H9 (cell line): ENCODE measurements at regions not wholly inside any gene's neighbourhood (a gene's known extent, or its start where the extent isn't known, plus 50 kb on each side); places are given as distances from the start of the nearest gene placed in this dataset.

Source experiments
- DNase-seq: peaks from one replicate; pipeline ENCODE4 v3.0.0-alpha.2; 2017
- H2AFZ ChIP-seq: one replicate; pipeline ENCODE4 v1.6.1; 2013; ENCODE audit warnings: mild to moderate bottlenecking, low read length, control low read depth, moderate library complexity
- H2AK5ac ChIP-seq: 2 replicates; pipeline ENCODE4 v1.6.1; 2013; ENCODE audit warnings: low read length, control low read depth, mixed read lengths; ENCODE audit not compliant: insufficient read length
- H2BK120ac ChIP-seq: one replicate; pipeline ENCODE4 v1.6.1; 2013; ENCODE audit warnings: low read depth, mild to moderate bottlenecking, low read length, control low read depth, inconsistent platforms; ENCODE audit not compliant: poor library complexity, severe bottlenecking
- H2BK12ac ChIP-seq: 2 replicates; pipeline ENCODE4 v1.6.1; 2013; ENCODE audit warnings: low read length, control low read depth, mixed read lengths, low read depth; ENCODE audit not compliant: insufficient read length
- H2BK15ac ChIP-seq: 2 replicates; pipeline ENCODE4 v1.6.1; 2013; ENCODE audit warnings: low read depth, low read length, control low read depth
- H2BK20ac ChIP-seq: one replicate; pipeline ENCODE4 v1.6.1; 2013; ENCODE audit warnings: low read depth, mild to moderate bottlenecking, low read length, control low read depth, inconsistent platforms; ENCODE audit not compliant: poor library complexity, severe bottlenecking
- H2BK5ac ChIP-seq: 2 replicates; pipeline ENCODE4 v1.6.1; 2013; ENCODE audit warnings: low read length, control low read depth, mixed read lengths; ENCODE audit not compliant: insufficient read length
- H3K14ac ChIP-seq: 2 replicates; pipeline ENCODE4 v1.6.1; 2013; ENCODE audit warnings: low read length, control low read depth; ENCODE audit not compliant: insufficient read depth
- H3K18ac ChIP-seq: 2 replicates; pipeline ENCODE4 v1.6.1; 2013; ENCODE audit warnings: low read depth, mild to moderate bottlenecking, mixed read lengths, low read length, control low read depth; ENCODE audit not compliant: insufficient read length
- H3K23ac ChIP-seq: 2 replicates; pipeline ENCODE4 v1.6.1; 2013; ENCODE audit warnings: low read length, control low read depth, mixed read lengths, low read depth; ENCODE audit not compliant: insufficient read length
- H3K23me2 ChIP-seq: 2 replicates; pipeline ENCODE4 v1.6.1; 2013; ENCODE audit warnings: low read depth, mild to moderate bottlenecking, mixed read lengths, low read length, control low read depth; ENCODE audit not compliant: insufficient read length, poor library complexity, severe bottlenecking
- H3K27ac ChIP-seq: 2 replicates; pipeline ENCODE4 v1.5.1; 2013; ENCODE audit warnings: low read length, control low read depth, mixed read lengths, low read depth; ENCODE audit not compliant: insufficient read length
- H3K27me3 ChIP-seq: 2 replicates; pipeline ENCODE4 v1.6.1; 2013; ENCODE audit warnings: low read length, control low read depth, inconsistent platforms; ENCODE audit not compliant: insufficient read depth
- H3K4ac ChIP-seq: 2 replicates; pipeline ENCODE4 v1.6.1; 2013; ENCODE audit warnings: low read depth, mild to moderate bottlenecking, control low read depth, inconsistent platforms, low read length, moderate library complexity
- H3K4me1 ChIP-seq: 2 replicates; pipeline ENCODE4 v1.6.1; 2013; ENCODE audit warnings: low read length, control low read depth, inconsistent platforms; ENCODE audit not compliant: insufficient read depth
- H3K4me2 ChIP-seq: 2 replicates; pipeline ENCODE4 v1.6.1; 2013; ENCODE audit warnings: low read length, control low read depth, mixed read lengths; ENCODE audit not compliant: insufficient read length, insufficient read depth
- H3K56ac ChIP-seq: 2 replicates; pipeline ENCODE4 v1.6.1; 2013; ENCODE audit warnings: low read depth, mild to moderate bottlenecking, mixed read lengths, low read length, control low read depth; ENCODE audit not compliant: insufficient read length
- H3K79me1 ChIP-seq: 2 replicates; pipeline ENCODE4 v1.6.1; 2013; ENCODE audit warnings: low read depth, mild to moderate bottlenecking, moderate library complexity, low read length, control low read depth, inconsistent platforms; ENCODE audit not compliant: insufficient read depth, poor library complexity, severe bottlenecking
- H3K79me2 ChIP-seq: 2 replicates; pipeline ENCODE4 v1.6.1; 2013; ENCODE audit warnings: low read length, control low read depth, inconsistent platforms; ENCODE audit not compliant: insufficient read depth
- H3K9ac ChIP-seq: 2 replicates; pipeline ENCODE4 v1.6.1; 2013; ENCODE audit warnings: low read length, control low read depth, mixed read lengths; ENCODE audit not compliant: insufficient read length; ENCODE audit errors: extremely low read depth
- H3K9me3 ChIP-seq: one replicate; pipeline ENCODE4 v1.6.1; 2013; ENCODE audit warnings: low read depth, low read length, inconsistent platforms; ENCODE audit not compliant: control insufficient read depth
- H3T11ph ChIP-seq: one replicate; pipeline ENCODE4 v1.6.1; 2013; ENCODE audit warnings: mild to moderate bottlenecking, low read length, control low read depth, inconsistent platforms
- H4K20me1 ChIP-seq: one replicate; pipeline ENCODE4 v1.6.1; 2013; ENCODE audit not compliant: control insufficient read depth, insufficient read length, insufficient read depth
- H4K5ac ChIP-seq: 2 replicates; pipeline ENCODE4 v1.6.1; 2013; ENCODE audit warnings: low read depth, mild to moderate bottlenecking, mixed read lengths, low read length, control low read depth; ENCODE audit not compliant: insufficient read length
- H4K8ac ChIP-seq: replicated peaks from 2 replicates; pipeline ENCODE4 v1.6.1; 2013; ENCODE audit warnings: low read length, control low read depth, mixed read lengths, low read depth; ENCODE audit not compliant: insufficient read length
- H4K91ac ChIP-seq: 2 replicates; pipeline ENCODE4 v1.6.1; 2013; ENCODE audit warnings: low read depth, mild to moderate bottlenecking, moderate library complexity, mixed read lengths, low read length, control low read depth; ENCODE audit not compliant: insufficient read length
- H3K27ac Mint-ChIP-seq, 3 experiments: 2 replicates in 2 of 3; 3 replicates in 1 of 3; pipeline ENCODE4 v1.8.0; 2020 to 2021; ENCODE audit warnings: mixed read lengths in 3 of 3, mild to moderate bottlenecking in 1 of 3, moderate library complexity in 1 of 3
- H3K27me3 Mint-ChIP-seq: 2 replicates; pipeline ENCODE4 v1.8.0; 2021; ENCODE audit warnings: low read depth, mild to moderate bottlenecking, moderate library complexity, mixed read lengths
- H3K36me3 Mint-ChIP-seq, 3 experiments: 2 replicates in 2 of 3; 3 replicates in 1 of 3; pipeline ENCODE4 v1.8.0; 2020 to 2021; ENCODE audit warnings: low read depth in 3 of 3, mixed read lengths in 3 of 3; ENCODE audit not compliant: insufficient read depth in 1 of 3
- H3K4me1 Mint-ChIP-seq, 2 experiments: 2 replicates each; pipeline ENCODE4 v1.8.0; 2020; ENCODE audit warnings: mixed read lengths in 2 of 2
- H3K4me3 Mint-ChIP-seq, 2 experiments: 2 replicates in 1 of 2; 3 replicates in 1 of 2; pipeline ENCODE4 v1.8.0; 2020 to 2021; ENCODE audit warnings: mild to moderate bottlenecking in 2 of 2, mixed read lengths in 2 of 2, moderate library complexity in 1 of 2
- H3K9me3 Mint-ChIP-seq, 2 experiments: 2 replicates in 1 of 2; 3 replicates in 1 of 2; pipeline ENCODE4 v1.8.0; 2020; ENCODE audit warnings: mild to moderate bottlenecking in 2 of 2, mixed read lengths in 2 of 2, moderate library complexity in 1 of 2
- CTCF ChIP-seq: fragments of 200-600 bp; sonication (generic); conservative IDR thresholded peaks from 3 replicates; pipeline ENCODE4 v1.8.0; 2021; ENCODE audit warnings: antibody characterized with exemption, mild to moderate bottlenecking
- WGBS: extraction: QIAGEN DNeasy Blood & Tissue Kit; methylation state at CpG from one replicate; pipeline ENCODE4 v1.1.7; 2013; ENCODE audit warnings: missing lambda C conversion rate, low lambda C conversion rate, mixed read lengths; ENCODE audit not compliant: insufficient read length; ENCODE audit errors: extremely low coverage; 5-methylcytosine and 5-hydroxymethylcytosine counted together

- no peak overlapping the region for H2AK5ac ChIP-seq
- H2BK120ac ChIP-seq = no peak overlapping the region
- no CpG with 5 or more reads among the region's 3 CpGs for WGBS
- Mint-ChIP-seq H3K36me3 (no peaks in the 10 kb centered on the region), H3K27me3 (no peaks in the 10 kb centered on the region; the same call in none of the 2 replicates), H3K27ac (no peak overlapping the region; a peak in 1 of 7 replicates), H3K4me3 (no peak overlapping the region), H3K9me3 (no peaks in the 10 kb centered on the region), H3K4me1 (no peaks in the 10 kb centered on the region)
- H3K56ac ChIP-seq = no peak overlapping the region
- DNase-seq = no peak
- no peak overlapping the region for H4K5ac ChIP-seq
- H4K20me1 ChIP-seq = no peaks in the 10 kb centered on the region
- H4K8ac ChIP-seq = no peak overlapping the region
- no peak overlapping the region for H3K9ac ChIP-seq
- H3K23ac ChIP-seq = no peak overlapping the region
- no peak overlapping the region for H3K18ac ChIP-seq
- H3K4ac ChIP-seq = no peak overlapping the region
- no peak overlapping the region for H2AFZ ChIP-seq
- no peak overlapping the region for H2BK12ac ChIP-seq
- no peak overlapping the region for H2BK20ac ChIP-seq
- H3K79me2 ChIP-seq = no peaks in the 10 kb centered on the region
- H3T11ph ChIP-seq = no peak overlapping the region
- no peak overlapping the region for H3K14ac ChIP-seq
- no peak overlapping the region for H3K4me2 ChIP-seq
- no peaks in the 10 kb centered on the region for H3K4me1 ChIP-seq
- H3K27ac ChIP-seq = no peak overlapping the region
- no peak for TF ChIP-seq CTCF
- no peak overlapping the region for H2BK5ac ChIP-seq
- H3K27me3 ChIP-seq = no peaks in the 10 kb centered on the region
- no peaks in the 10 kb centered on the region for H3K23me2 ChIP-seq
- H3K79me1 ChIP-seq = no peaks in the 10 kb centered on the region
- no peak overlapping the region for H2BK15ac ChIP-seq
- no peak overlapping the region for H4K91ac ChIP-seq
- no peaks in the 10 kb centered on the region for H3K9me3 ChIP-seq
Observed at GRCh38 chr6:113482771-113483170, 374.4 kb upstream of the MARCKS start.
